GM19351 (cell line): ENCODE measurements at regions not wholly inside any gene's neighbourhood (a gene's known extent, or its start where the extent isn't known, plus 50 kb on each side); places are given as distances from the start of the nearest gene placed in this dataset.

ENCODE experiments used
- ATAC-seq: cut with Tn5 transposase; IDR thresholded peaks from one replicate; pipeline ENCODE4 v1.9.1; 2021; ENCODE audit warnings: mild to moderate bottlenecking, moderate library complexity; ENCODE audit not compliant: unreplicated experiment

DNA sequence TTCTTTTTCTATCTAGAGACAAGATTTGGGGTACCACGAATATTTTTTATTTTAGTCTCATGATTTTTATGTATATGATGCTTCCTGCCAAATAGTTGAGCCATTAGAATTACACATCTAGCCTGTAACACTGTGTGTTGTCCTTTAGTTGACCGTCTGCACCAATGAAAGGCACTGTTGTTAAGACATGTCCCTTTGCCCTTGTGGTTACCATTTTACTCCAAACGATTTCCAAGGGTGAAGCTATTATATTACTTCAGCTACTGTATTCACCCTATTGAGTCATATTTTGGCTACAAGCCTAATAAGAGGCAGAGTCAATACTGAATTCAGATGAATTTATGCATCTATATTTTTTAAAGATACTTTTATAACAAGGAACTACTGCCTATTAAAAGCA, 207.6 kb downstream of the CETN3 start:
- ATAC-seq, result no peak

DNA sequence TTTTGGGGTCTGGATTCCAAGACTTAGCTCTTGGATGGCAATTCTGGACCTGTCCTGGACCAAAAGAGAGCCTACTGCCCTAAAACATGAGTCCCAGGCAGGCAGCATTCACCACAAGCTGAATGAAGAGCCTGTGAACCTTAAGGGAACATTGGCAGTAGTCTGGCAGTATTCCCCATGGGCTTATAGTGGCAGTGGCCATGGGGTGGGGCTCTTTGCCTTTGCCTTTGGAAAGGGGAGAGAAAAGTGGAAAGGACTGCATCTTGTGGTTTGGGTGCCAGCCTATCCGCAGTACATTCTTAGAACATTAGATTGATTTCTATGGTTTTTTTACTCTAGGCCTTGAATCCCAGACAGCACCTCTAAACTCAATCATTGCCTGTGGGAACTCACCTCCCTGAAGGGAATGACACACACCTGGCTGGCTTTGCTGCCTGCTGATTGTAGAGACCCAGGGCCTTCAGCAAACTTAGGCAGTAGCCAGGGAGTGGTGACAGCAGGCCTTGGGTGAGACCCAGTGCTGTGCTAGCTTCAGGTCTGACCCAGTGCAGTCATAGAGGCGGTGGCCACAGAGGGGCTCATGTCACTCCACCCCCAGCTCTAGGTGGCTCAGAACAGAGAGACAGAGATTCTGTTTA, 216.3 kb downstream of the CETN3 start:
- no peak for ATAC-seq

DNA sequence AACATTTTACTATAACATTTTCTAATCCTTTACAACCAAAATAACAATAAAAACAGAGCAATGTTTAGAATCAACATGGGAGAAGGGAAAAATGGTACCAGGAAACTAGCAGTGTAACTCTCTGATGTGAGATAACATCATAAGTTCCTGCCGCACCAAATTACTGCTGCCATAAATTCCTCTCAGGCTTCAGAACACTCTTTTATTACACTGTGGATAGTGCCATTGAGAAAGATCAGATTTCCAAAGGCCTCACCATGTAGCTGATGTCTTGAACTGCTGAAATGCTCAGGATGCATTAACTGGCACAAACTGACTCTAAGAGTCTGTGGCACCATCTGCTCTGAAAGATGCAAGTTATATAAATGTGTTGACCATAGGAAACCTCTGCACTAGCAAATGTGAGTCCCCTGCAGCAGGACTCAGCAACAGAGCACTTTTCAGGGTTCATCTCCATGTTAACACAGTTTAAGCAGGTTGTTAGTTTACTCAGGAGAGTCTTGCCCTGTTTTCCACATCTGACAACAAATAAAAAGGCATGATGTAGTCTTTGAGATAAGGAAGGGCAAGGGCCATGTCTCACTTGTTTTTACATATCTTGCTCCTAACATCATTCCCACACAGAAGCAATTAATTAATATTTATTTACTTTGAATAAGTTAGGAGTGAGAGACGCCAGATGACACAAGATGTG, 218.1 kb downstream of the CETN3 start:
- no peak for ATAC-seq

DNA sequence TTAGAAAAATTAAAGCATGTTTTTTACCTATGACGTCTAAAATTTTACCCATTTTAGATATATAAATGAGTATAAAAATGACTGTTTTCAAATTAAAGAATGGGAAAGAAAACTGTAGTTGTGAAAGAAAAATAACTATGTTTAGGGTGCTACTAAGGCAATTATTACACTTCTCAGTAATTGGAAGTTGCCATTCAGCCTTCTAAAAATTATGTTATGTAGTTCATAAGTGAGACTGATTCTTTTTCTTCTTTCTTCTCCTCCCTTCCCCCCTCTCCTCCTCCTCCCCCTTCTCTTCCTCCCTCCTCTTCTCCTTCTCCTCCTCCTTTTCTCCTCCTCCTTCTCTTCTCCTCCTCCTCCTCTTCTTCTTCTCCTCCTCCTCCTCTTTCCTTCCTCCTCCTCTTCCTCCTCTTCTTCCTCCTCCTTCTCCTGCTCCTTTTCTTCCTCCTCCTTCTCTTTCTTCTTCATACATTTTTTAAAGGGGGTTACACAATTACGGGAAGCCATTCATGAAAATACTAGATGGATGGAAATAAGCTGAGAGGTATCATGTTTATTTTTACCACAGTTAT, 223.6 kb downstream of the CETN3 start:
- no peak for ATAC-seq

DNA sequence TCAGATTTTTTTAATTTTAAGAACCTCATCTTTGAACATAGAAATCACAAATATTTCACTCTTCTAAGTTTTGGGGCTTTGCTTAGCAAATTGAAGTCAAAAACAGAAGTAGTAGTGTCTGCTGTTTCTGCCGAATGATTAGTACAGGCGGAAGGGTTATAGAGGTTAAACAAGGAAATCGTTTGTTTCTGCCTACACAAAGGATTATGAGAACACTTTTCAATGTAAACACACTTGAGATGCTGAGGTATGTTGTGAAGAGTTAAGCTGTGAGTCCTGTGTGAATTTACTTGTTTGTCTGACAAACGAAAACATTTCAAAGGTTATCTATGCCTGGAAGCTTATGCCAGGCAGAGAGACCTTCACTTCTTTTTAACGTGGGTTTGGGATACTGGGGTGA, 224.8 kb downstream of the CETN3 start:
- no peak for ATAC-seq

DNA sequence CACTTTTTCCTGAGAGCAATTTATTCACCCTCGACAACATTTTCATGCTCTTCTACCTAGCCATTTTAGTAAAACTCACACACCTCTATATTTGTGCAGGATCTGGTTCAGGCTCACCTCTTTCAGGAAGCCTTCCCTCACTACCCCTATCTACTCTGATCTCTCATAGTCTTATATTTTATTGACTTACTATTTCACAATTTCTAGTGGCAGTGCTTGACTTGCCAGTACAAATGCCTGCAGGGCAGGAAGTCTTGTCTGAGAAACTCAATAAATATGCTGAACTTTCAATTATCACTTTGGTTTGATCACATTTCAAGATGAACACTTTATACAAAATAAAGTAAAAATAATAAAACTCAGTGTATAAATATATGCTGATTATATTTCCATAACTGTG, 226.8 kb downstream of the CETN3 start:
- no peak for ATAC-seq

DNA sequence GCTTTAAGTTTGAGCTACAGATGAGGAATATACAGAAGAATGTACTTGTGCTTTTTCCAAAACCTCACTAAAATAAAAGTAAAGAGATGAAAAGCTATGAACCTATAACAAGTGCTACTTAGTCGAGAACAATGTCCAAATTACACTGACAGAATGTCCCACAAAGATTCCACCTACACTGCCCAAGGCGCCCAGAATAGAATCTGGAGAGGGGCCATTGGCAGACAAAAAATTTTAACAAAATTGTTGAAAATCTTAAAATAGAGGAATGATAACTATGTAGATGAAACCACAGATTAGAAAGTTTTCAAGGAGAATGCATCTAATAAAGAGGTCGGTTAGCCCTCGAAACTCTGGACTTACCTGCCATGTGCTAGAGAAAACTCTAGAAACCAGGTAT, 235.3 kb downstream of the CETN3 start:
- no peak for ATAC-seq

DNA sequence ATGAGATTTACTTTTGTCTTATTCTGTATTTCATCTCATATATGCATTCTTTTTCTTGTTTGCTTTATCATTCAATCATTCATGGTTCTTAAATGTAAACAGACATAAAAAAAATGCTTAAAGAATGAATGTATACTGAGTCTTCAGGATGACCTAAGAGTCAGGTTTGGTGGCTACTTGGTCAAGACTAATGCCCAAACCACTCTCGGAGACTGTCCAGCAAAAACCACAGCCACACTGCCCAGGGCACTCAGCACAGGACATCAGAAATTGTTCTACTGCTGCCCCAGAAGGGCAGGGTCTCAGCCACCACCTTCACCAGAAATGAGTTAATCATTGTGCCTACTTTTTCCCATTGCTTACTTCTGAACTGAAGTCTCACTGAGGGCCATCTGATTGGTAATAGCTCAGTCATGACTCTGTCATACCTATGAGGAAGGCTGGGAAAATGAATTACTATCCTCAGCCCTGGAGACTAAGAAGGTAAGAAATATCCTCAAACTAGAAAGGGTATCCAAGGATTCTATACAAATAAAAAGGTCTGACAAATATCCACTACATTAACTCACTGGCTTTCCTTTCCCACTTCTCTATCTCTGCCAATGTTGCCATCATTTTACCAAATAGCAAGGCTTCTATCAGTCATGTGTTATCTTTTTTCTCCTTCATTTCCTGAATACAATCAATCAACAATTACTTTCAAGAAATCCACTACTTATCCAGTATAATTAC, 236.1 kb downstream of the CETN3 start:
- ATAC-seq, result no peak

DNA sequence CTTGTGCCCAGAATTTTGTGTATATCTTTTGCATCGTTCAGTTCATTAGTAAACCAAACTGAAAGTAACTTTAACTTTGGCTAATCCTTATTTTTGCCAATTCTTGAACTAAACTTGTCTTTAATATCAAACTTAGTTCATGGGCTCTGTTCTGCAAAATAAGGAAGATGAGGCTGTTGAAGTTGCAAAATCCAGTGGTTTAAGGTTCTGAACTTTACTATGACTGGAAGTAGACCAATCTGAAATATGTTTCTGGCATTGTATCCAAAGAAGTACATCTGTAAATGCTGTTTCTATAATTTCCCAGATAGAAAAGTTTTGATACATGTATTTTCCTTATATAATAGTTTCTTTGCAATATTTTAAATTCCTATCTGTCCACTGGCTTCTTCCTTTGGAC, 238.1 kb downstream of the CETN3 start:
- ATAC-seq, result no peak

DNA sequence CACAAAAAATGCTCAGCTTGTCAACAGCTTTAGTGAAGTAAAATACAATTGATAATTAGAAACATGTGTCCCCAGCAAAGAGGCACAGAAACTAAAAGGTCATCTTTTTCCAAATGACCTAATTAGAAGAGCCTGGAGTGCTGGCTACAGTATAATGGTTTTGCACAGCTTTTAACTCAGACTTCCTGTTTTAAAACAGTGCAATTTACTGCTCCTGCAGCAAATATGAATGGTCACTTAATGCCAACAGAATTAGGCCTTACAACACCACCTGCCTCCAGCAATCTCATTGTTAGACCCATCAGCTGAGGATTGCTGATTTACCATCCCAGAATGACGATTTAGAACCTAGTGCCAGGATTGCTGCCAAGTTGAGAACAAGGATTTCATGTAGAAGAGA, 239.3 kb downstream of the CETN3 start:
- no peak for ATAC-seq

DNA sequence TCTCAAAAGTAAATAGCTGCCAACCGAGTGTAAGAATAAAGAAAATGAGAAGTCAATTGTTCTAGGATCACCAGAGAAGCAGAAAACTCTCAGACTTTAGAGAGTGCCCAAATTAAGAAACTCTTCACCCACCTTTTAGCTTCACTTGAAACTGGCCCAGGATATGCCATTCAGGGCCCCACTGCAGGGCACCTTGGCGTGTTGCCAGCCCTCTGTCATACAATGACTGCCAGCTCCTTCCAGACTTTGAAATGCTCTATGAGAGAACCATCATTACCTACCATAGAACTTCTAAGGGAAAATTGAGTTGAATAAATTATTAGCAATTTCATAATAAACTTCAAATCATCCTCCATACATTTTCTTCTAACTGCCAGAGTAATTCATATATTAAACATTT, 240.5 kb downstream of the CETN3 start:
- ATAC-seq, result no peak

DNA sequence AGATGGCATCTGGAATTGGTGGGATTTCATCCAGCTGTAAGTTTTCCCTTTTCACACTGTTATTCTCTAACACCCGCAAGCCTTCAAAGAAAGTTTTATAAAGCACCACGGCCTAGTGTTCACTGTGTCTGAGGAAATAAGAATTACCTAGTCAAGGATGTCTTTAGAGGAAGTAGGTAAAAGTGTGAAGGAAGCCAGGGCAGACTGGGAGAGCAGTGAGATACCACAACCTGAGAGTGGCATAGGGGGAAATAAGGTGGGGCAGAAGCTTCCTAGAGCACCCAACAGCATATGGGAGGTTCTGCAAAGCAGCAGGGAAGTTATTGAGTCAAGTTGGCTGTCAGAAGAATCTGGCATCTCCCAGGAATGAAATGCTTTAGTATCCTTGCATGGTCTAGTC, 241.2 kb downstream of the CETN3 start:
- no peak for ATAC-seq

DNA sequence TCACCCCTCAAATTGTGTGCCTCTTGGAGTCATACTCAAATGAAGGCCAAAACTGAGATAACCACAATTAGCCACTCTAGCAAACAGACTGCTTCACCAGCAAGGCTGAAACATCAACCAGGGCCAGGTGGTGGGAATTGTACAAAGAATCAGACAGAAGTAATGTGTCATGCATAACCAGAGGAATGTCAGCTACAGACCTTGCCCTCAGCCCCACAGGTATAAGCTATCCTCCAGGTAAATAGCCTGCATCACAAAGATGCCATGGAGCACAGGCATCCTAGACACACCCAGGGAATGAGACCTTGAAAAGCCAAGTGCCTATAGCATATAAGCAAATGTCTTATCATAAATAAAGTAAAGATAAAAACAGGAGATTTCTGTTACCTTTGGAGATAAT, 242.7 kb downstream of the CETN3 start:
- no peak for ATAC-seq

DNA sequence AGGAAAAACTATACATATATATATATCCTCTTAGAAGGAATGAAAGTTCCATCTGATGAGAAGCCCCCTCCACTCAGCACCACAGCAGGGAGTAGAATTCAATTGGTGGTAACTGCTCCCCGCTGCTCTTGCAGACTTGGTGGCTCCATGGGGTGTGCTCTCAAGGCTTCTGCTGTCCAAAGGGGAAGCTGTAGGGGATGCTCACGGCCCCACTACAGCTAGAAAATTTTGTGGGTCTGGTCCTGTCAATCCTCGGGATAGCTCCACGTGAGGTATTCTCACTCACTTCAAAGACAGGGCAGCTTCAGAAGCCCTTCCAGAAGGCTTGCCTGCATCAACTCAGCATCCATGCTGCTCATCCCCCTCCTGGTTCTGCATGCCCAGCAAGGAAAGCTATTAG, 247.2 kb downstream of the CETN3 start:
- no peak for ATAC-seq

DNA sequence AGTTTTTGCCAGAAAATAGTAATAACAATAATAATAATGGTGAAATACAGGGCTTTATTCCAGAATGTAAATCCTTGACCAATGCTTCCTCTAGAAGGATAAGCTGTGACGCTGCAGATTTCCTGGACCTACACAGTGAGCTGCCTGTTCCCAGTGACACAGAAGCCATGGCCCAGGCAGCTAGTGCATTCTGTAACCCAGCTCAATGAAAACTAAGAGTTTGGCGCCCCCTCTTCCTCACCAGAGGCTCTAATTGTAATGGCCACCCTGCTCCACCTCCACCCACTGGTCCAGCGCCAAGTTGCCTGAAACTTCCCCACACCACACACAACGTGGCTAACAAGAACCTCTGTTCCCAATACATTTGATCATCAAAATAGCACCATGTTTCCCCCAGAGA, 248.1 kb downstream of the CETN3 start:
- ATAC-seq, result no peak

DNA sequence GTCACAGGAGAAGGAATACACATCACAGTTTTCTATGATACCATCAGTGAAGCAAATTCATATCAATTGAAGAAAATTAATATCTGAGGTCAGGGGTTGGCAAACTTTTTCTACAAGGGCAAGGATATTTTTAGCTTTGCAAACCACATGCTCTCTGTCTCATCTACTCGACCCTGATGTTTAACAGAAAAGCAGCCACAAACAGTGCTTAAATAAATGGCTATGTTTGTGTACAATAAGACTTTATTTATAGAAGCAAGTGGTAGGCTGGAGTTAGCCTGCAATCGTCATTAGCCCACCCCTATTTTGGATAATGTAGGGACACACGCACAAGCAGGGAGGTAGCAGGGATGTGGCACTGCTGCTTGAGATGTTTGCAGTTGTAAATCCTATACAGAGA, 251.4 kb downstream of the CETN3 start:
- ATAC-seq, result no peak

DNA sequence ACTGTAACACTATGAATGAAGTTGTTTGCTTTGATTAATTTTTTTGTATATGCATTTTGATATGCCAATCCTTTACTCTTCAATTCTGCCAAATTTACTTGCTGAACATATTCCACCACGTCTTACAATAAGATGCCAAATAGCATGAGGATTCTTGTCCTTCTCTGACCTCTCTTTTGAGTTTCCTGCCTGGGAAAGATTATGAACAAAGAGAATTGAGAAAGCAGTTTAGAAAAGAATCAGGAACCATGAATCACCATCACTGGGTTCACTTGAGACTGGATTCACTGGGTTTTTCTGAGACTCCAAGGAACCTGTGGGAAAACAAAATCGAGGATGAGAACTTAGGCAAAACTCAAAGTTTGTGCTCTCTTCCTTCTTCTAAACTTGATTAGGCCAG, 256.5 kb downstream of the CETN3 start:
- ATAC-seq, result no peak

DNA sequence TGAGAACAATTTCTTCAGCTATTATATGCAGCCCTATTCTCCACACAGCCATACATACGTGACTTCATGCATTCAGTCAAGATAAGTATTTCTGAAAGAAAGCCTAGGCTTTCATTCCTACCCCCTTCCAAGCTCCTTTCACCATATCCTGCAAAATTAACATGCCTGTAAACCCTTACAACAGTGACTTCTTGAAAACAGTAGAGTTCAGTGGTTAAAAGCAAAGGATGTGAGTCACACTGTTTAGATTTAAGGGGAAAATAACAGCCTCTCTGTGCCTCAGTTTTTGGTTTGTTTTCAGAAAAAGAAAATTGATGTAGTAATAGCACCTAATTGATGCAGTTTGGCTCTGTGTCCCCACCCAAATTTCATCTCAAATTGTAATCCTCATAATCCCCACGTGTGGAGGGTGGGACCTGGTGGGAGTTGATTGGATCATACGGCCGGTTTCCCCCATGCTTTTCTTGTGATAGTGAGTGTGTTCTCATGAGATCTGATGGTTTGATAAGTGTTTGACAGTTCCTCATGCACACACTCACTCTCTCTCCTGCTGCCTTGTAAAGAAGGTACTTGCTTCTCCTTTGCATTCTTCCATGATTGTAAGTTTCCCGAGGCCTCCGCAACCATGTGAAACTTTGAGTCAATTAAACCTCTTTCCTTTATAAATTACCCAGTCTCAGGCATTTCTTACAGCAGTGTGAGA, 264.8 kb downstream of the CETN3 start:
- ATAC-seq, result no peak

DNA sequence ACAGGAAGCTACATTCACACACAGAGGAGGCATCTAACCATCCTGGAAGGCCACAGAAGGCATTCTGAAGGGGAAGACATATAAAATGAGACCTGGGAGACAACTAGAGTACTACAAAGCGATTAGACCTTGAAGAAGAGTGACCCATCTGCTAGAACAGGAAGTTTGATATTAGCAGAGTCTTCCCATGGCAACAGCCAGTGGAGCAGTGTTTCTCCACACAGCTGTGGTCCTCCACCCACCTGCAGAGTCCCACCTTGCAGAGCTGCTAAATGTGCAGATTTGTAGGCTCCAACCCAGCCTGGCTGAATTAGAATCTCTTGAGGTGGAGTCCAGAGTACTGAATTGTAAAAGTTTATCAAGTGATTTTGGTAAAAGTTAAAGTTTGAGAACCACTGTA, 267.0 kb downstream of the CETN3 start:
- no peak for ATAC-seq

DNA sequence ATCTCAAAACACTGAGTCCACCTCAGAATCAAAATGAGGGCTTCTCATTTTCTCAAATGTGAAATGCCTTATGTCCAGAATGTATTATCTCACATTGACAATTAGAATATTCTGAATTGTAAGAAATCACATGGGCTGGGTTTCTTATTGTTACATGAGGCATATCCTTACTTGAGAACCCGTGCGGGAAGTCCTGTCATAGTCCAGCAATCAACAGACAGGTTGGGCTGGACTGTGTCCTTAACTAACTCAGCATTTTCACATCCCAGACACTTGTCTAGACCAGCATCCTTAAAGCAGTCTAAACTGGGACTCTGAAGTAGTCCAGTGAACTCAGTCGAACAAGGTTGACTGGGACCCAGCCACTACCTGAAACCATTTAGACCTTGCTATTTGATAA, 267.6 kb downstream of the CETN3 start:
- no peak for ATAC-seq

DNA sequence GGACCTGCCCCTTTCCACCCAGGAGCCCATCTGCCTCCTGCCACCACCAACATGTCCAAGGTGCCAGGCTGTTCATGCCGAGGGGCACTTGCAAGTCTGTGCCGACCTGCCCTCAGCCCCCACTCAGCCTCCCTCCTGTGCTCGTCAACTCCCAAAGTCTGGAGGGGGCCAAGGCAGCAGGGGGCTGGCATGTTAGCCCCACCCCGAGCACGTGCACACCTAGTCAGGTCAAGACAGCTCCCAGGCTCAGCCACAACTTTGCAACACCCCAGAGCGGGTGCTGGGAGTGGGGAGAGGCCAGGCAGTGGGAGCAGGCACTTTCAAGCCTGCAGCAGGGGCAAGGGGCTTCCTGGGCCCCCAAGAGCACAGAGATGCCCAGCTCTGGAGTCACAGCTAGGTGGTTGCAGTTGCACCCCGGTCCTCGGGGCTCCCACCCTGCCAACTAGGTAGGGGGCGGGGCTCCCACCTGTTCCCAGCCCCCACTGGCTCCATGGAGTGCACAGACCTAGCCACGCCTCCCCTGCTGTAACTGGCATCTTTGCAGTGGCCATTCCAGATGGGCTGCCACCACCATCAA, 272.5 kb downstream of the CETN3 start:
- no peak for ATAC-seq
